CD4-positive, alpha-beta T cell treated with Interleukin-17A for 1 hour (primary cell): ENCODE measurements at regions not wholly inside any gene's neighbourhood (a gene's known extent, or its start where the extent isn't known, plus 50 kb on each side); places are given as distances from the start of the nearest gene placed in this dataset.
"Not testable (repeated sequence)": the region's sequence is repeated elsewhere in the genome, so short reads cannot be mapped to it uniquely, and the experiment has no call there.

ENCODE experiments used
- DNase-seq: peaks from one replicate; pipeline ENCODE4 v3.0.0-alpha.2; 2020

DNA sequence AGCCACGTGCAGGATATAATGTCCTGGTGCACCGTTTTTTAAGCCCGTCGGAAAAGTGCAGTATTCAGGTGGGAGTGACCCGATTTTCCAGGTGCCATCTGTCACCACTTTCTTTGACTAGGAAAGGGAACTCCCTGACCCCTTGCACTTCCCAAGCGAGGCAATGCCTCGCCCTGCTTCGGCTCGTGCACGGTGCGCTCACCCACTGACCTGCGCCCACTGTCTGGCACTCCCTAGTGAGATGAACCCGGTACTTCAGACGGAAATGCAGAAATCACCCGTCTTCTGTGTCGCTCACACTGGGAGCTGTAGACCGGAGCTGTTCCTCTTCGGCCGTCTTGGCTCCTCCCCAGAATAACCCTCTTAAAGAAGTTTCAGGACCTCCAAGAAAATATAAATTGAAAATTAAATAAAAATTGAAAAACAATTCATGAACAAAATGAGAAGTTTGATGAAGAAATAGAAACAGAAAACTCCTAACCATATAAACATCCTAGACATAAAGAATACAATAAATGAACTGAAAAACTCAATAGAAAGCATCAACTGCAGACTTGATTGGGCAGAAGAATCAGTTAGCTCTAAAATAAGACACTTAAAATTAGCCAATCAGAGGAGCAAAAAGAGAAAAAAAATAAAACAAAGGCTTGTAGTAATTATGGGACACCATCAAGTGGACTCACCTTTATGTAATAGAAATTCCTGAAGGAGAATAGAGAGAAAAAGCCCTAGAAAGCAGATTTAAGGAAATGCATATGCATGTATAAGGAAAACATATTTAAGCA lies 249.3 kb upstream of the GOT2 start:
- DNase-seq = not testable (repeated sequence)

DNA sequence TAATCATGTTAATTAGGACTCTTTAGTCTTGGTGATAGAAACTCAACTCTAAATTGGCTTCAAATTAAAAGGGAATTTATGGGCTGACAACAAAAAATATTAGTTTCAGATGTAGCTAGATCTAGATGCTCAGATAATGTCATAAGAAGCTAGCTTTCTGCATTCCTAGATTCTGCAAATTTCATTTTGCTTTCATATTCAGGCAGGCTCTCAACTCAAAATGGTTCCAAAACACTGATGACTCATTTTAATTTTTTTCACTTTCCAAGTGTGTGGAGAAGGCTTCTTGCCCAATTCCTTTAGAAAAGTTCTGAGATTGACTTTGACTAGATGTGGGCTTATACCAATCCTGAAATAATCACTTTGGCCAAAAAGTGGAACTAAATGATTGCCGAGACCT lies 236.7 kb upstream of the GOT2 start:
- DNase-seq = no peak

GRCh38 chr16:58963479-58963878 lies 229.4 kb upstream of the GOT2 start:
- DNase-seq = no peak

DNA sequence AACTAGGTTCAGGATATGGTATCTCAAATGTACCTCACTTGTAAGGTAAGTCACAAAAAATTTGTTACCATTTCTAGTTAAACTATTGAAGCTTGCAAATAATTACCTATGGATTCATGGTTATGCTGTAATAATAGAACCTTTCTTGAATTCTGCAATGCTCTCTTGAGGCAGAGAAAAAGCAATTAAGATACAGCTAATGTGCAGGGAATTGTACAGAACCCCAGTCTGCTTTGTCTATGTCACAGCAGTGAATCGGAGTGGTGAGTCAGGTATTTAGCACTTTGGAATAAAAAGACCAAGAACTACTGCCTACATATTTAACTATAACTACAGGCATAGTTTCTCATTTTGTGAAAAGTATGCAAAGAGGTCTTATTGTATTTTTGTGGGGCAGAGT lies 228.7 kb upstream of the GOT2 start:
- DNase-seq = no peak

GRCh38 chr16:58960484-58960883 lies 226.4 kb upstream of the GOT2 start:
- DNase-seq = no peak

GRCh38 chr16:58960034-58960433 lies 225.9 kb upstream of the GOT2 start:
- no peak for DNase-seq

- DNase-seq = no peak
Measured at GRCh38 chr16:58958749-58959148, 224.6 kb upstream of the GOT2 start.

DNA sequence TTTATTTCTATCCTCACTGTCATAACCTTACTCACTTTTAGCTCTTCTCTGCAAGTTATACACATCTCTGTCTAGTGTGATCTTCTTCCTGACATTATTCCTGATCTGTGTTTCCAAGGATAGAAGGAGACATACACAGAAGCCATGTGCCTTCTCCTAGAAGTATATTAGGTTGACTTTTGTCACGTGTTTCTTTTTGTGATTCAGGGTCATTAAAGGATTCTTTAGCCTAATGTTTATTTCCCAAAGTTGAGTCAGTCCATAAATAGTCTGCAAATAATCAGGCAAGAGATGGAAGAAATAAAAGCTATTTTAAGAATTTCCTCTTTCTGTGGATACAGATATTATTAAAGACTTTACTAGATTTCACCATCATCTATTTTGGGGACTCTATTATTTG lies 214.1 kb upstream of the GOT2 start:
- no peak for DNase-seq

GRCh38 chr16:58940609-58941008 lies 206.5 kb upstream of the GOT2 start:
- no peak for DNase-seq

DNA sequence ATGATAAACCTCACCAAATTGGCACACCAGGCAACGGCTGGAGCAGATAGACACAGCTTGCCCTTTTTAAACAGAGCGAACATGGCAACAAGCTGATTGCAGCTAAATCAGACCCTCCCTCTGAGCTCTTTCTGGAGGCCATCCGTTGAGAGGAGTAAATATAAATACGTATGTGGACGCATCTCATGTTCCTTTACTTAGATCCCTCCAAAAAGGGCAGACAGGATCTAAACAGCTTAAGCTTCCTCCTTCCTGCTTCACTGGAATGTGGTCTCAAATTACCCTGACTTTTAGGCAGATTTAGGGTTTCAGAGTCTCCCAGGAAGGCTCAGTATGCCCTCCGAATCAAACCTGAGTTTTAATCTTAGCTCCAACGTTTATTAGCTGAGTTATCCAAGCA lies 204.7 kb upstream of the GOT2 start:
- no peak for DNase-seq

DNA sequence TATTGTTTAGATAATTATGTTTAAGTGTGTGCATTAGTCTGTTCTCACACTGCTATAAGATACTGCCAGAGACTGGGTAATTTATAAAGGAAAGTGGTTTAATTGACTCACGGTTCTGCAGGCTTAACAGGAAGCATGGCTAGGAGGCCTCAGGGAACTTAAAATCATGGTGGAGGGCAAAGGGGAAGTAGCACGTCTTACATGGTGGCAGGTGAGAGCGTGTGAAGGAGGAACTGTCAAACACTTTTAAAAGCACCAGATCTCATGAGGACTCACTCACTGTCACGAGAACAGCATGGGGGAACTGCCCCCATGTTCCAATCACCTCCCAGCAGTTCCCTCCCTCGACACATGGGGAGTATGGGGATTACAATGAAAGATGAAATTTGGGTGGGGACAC lies 203.5 kb upstream of the GOT2 start:
- DNase-seq = no peak

DNA sequence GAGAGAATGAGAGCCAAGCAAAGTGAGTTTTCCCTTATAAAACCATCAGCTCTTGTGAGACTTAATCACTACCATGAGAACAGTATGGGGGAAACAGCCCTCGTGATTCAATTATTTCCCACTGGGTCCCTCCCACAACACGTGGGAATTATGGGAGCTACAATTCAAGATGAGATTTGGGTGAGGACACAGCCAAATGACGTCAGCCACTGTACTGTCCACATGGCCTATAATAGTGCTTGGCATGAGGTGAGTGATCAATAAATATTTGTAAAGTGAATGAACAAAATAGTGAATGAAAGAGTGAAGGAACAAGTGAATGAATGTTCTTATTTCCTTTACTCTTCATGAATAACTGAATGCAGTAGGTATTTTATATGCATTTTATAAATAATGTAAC lies 199.1 kb upstream of the GOT2 start:
- DNase-seq = no peak

- DNase-seq = no peak
Measured at GRCh38 chr16:58931436-58931835, 197.3 kb upstream of the GOT2 start.

DNA sequence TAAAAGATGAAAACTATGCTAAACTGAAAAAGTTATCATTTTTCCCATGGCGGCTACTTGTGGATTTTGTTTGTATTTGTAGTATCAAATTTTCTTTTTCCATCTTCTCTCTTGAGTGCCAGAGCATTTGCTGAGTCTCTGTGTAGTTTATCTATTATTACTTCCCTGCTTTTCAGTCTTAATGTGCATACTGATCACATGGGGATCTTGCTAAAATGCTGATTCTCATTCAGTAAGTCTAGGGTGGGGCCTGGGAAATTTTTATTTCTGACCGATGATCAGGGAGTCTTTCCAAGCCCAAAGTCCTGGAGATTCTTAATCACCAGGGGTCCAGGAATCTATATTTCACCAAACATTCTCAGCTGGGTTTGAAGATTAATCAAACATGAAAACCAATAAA lies 189.0 kb upstream of the GOT2 start:
- DNase-seq = no peak

GRCh38 chr16:58913456-58913855 lies 179.3 kb upstream of the GOT2 start:
- DNase-seq = no peak

DNA sequence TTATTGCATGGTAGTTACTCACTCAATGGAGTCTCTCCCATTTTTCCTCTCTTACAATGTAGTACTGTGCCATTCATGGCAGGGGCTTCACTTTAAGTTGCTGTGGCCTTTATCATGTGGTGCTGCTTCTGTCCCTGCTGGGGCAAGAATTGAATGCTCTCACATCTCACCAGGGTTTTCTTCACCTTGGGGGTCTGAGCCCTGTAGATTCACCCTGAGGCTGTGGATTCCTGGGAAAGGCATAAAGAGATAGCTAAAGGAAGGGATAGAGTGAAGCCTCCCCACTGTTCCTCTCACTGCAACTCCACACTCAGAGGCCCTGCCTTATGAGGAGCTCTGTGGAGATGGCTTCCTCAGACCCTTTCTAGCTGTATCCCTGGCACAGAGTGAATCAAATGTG lies 178.5 kb upstream of the GOT2 start:
- DNase-seq = no peak

- no peak for DNase-seq
Measured at GRCh38 chr16:58906981-58907715, 173.0 kb upstream of the GOT2 start.

GRCh38 chr16:58904291-58904690 lies 170.2 kb upstream of the GOT2 start:
- DNase-seq = no peak

GRCh38 chr16:58889516-58889915 lies 155.4 kb upstream of the GOT2 start:
- DNase-seq = no peak

DNA sequence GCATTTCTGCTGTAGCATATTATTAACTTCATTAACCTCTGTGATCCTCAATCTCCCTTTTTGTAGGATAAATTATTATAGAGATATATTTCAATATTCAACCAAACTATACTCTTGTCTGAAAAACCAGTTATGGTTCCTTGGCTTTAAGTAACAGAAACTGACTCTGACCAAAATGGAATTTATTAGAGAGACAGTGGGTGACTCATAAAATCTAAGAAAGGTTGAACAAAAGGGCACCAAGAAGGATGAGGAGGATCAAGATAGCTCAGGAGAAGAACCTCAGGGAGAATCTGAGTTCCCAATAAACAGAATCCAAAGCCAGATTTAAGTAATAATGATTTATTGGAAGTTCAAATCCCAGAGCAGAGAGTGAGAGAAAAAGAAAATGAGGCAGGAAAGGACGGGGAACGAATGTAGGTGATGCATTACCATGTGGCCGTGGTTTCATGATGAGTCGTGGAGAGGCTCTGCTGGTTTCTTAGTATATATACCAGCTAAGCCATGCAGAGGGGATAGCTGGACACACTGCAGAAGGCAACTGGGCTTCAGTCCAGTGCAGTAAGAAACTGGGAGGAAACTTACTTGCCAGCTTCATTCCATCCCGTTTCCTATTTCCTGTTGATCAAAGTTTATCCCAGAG lies 151.5 kb upstream of the GOT2 start:
- DNase-seq = no peak

DNA sequence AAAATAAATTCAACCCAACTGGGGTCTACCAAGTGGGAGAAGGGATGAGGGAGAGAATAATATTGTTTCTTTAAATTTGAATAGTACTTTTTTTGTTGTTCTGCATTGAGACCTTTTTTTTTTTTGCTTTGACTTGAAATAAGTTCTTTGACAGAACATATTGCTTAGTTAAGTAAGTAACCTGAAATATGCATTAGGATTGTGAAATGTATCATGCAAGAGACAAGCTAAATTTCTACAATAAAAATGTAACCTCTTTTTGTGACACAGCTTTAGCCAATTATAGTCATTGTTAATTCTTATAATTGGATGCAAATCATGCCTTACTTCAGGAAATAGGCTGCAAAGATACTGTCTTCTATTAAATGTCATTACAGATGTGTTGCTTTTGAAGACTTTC lies 150.0 kb upstream of the GOT2 start:
- no peak for DNase-seq

DNA sequence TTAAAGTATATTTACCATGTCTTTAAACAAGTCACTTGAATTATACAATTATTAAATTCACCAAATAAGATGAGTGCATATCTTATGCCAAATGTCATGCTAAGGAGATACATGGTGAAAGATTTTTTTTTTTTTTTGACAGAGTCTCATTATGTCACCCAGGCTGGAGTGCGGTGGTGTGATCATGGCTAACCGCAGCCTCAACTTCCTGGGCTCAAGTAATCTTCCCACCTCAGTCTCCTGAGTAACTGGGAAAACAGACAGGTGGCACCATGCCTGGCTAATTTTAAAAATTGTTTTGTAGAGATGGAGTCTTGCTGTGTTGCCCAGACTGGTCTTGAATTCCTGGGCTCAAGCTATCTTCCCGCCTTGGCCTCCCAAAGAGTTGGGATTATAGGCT lies 149.0 kb upstream of the GOT2 start:
- no peak for DNase-seq

DNA sequence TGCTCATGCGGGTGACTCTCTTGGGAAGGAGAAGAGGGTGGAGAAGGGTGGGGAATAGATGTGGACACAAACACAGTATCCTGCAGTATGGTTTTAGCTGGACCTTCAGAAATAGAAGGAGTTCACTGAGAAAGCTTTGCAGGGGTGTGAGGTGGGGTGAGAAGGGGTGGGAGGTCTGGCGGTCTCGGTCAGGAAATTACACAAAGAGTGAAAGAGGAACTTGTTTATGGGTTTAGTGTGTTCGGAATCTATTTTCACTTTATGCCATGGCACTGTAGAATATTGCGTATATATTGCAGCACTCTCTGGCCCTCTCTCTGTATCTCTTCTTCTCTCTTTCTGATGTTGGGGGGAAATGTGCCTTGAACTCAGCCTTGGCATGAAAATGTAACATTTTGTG lies 148.2 kb upstream of the GOT2 start:
- no peak for DNase-seq

- DNase-seq = not testable (repeated sequence)
Measured at GRCh38 chr16:58878641-58879040, 144.5 kb upstream of the GOT2 start.
